ENCODE measurements at regions not wholly inside any gene's neighbourhood (a gene's known extent, or its start where the extent isn't known, plus 50 kb on each side); places are given as distances from the start of the nearest gene placed in this dataset.

DNA sequence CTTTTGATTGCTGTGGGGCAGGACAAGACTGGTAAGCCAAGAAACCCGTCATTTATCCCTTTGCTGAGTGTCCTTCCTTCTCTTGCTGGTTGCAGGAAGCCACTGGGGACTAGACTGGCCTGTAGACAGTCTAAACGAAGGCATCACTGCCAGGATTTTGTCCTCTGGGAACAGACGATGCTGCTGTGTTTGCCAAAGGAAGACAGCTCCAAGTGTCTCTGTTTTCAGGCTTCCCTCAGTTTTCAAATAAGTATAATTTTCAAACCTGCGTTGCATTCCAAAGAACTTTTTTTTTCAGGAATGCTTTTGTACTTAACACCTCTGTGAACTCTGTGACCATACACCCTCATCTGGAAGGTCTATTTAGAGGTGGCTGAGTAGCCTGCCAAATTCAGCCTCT lies 269.4 kb downstream of the HLX start:
- Histone ChIP-seq H2AFZ (ENCODE audit: low read depth, low read length) (no peak overlapping the region), H3K9me3 (ENCODE audit: low read length) (no peaks in the 10 kb centered on the region), H3K4me2 (ENCODE audit: low read length) (no peak overlapping the region), H3K9ac (ENCODE audit: low read length) (no peak overlapping the region), H3K79me2 (replicated peaks; ENCODE audit: insufficient read depth, low read length) (no peaks in the 10 kb centered on the region), H3K9me2 (ENCODE audit: insufficient read depth, low read length) (no peaks in the 10 kb centered on the region), H3K36me3 (ENCODE audit: insufficient read depth, low read length) (no peaks in the 10 kb centered on the region), H3F3A (ENCODE audit: insufficient read depth, low read length, poor library complexity, severe bottlenecking) (no peaks in the 10 kb centered on the region), H4K20me1 (ENCODE audit: insufficient read depth) (no peaks in the 10 kb centered on the region), H3K27ac (ENCODE audit: low read length) (no peak overlapping the region), H3K4me3 (ENCODE audit: low read length) (no peak overlapping the region), H3K27me3 (ENCODE audit: insufficient read depth, low read depth, low read length) (no peaks in the 10 kb centered on the region)
- no peak for TF ChIP-seq EZH2 (IDR thresholded peaks at IDR 0.05; ENCODE audit: borderline replicate concordance, insufficient read depth, low read length, poor library complexity, severe bottlenecking)
- no peak for TF ChIP-seq SMC3 (conservative IDR thresholded peaks at IDR 0.05; ENCODE audit: poor library complexity)
- TF ChIP-seq TAF1 (IDR thresholded peaks at IDR 0.05; ENCODE audit: low read depth), result no peak
- TF ChIP-seq, protein P1, sequence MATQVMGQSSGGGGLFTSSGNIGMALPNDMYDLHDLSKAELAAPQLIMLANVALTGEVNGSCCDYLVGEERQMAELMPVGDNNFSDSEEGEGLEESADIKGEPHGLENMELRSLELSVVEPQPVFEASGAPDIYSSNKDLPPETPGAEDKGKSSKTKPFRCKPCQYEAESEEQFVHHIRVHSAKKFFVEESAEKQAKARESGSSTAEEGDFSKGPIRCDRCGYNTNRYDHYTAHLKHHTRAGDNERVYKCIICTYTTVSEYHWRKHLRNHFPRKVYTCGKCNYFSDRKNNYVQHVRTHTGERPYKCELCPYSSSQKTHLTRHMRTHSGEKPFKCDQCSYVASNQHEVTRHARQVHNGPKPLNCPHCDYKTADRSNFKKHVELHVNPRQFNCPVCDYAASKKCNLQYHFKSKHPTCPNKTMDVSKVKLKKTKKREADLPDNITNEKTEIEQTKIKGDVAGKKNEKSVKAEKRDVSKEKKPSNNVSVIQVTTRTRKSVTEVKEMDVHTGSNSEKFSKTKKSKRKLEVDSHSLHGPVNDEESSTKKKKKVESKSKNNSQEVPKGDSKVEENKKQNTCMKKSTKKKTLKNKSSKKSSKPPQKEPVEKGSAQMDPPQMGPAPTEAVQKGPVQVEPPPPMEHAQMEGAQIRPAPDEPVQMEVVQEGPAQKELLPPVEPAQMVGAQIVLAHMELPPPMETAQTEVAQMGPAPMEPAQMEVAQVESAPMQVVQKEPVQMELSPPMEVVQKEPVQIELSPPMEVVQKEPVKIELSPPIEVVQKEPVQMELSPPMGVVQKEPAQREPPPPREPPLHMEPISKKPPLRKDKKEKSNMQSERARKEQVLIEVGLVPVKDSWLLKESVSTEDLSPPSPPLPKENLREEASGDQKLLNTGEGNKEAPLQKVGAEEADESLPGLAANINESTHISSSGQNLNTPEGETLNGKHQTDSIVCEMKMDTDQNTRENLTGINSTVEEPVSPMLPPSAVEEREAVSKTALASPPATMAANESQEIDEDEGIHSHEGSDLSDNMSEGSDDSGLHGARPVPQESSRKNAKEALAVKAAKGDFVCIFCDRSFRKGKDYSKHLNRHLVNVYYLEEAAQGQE (IDR thresholded peaks at IDR 0.05; ENCODE audit: borderline replicate concordance), result no peak
- TF ChIP-seq EP300 (conservative IDR thresholded peaks at IDR 0.05; ENCODE audit: poor library complexity, severe bottlenecking), result no peak
- no peak for TF ChIP-seq POLR2AphosphoS5 (IDR thresholded peaks at IDR 0.05)
- TF ChIP-seq RAD21 (conservative IDR thresholded peaks at IDR 0.05), result no peak
- TF ChIP-seq, protein P2, sequence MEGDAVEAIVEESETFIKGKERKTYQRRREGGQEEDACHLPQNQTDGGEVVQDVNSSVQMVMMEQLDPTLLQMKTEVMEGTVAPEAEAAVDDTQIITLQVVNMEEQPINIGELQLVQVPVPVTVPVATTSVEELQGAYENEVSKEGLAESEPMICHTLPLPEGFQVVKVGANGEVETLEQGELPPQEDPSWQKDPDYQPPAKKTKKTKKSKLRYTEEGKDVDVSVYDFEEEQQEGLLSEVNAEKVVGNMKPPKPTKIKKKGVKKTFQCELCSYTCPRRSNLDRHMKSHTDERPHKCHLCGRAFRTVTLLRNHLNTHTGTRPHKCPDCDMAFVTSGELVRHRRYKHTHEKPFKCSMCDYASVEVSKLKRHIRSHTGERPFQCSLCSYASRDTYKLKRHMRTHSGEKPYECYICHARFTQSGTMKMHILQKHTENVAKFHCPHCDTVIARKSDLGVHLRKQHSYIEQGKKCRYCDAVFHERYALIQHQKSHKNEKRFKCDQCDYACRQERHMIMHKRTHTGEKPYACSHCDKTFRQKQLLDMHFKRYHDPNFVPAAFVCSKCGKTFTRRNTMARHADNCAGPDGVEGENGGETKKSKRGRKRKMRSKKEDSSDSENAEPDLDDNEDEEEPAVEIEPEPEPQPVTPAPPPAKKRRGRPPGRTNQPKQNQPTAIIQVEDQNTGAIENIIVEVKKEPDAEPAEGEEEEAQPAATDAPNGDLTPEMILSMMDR (IDR thresholded peaks at IDR 0.05; ENCODE audit: poor library complexity, severe bottlenecking), result no peak
- no peak for TF ChIP-seq MXI1 (conservative IDR thresholded peaks at IDR 0.05; ENCODE audit: poor library complexity, severe bottlenecking)

- Histone ChIP-seq H3K79me2 (replicated peaks; ENCODE audit: insufficient read depth, low read length) (no peaks in the 10 kb centered on the region), H3K27me3 (ENCODE audit: insufficient read depth, low read depth, low read length) (no peaks in the 10 kb centered on the region), H3K4me2 (ENCODE audit: low read length) (no peak overlapping the region), H3K9ac (ENCODE audit: low read length) (no peak overlapping the region), H2AFZ (ENCODE audit: low read depth, low read length) (no peak overlapping the region), H3K9me3 (ENCODE audit: low read length) (no peaks in the 10 kb centered on the region), H3K9me2 (ENCODE audit: insufficient read depth, low read length) (no peaks in the 10 kb centered on the region), H3F3A (ENCODE audit: insufficient read depth, low read length, poor library complexity, severe bottlenecking) (no peaks in the 10 kb centered on the region), H3K27ac (ENCODE audit: low read length) (no peak overlapping the region), H3K36me3 (ENCODE audit: insufficient read depth, low read length) (no peaks in the 10 kb centered on the region), H3K4me3 (ENCODE audit: low read length) (no peak overlapping the region), H4K20me1 (ENCODE audit: insufficient read depth) (no peaks in the 10 kb centered on the region)
- TF ChIP-seq EZH2 (IDR thresholded peaks at IDR 0.05; ENCODE audit: borderline replicate concordance, insufficient read depth, low read length, poor library complexity, severe bottlenecking), result no peak
- TF ChIP-seq TAF1 (IDR thresholded peaks at IDR 0.05; ENCODE audit: low read depth), result no peak
- no peak for TF ChIP-seq EP300 (conservative IDR thresholded peaks at IDR 0.05; ENCODE audit: poor library complexity, severe bottlenecking)
- no peak for TF ChIP-seq POLR2AphosphoS5 (IDR thresholded peaks at IDR 0.05)
- TF ChIP-seq, protein P1 (IDR thresholded peaks at IDR 0.05; ENCODE audit: borderline replicate concordance), result no peak
- TF ChIP-seq RAD21 (conservative IDR thresholded peaks at IDR 0.05), result no peak
- no peak for TF ChIP-seq SMC3 (conservative IDR thresholded peaks at IDR 0.05; ENCODE audit: poor library complexity)
- TF ChIP-seq, protein P2 (IDR thresholded peaks at IDR 0.05; ENCODE audit: poor library complexity, severe bottlenecking), result no peak
- TF ChIP-seq MXI1 (conservative IDR thresholded peaks at IDR 0.05; ENCODE audit: poor library complexity, severe bottlenecking), result no peak
Measured at GRCh38 chr1:221149111-221149510, 269.9 kb downstream of the HLX start.
